NB4 (cell line): ENCODE measurements at regions not wholly inside any gene's neighbourhood (a gene's known extent, or its start where the extent isn't known, plus 50 kb on each side); places are given as distances from the start of the nearest gene placed in this dataset.

Source experiments
- POLR2A ChIP-seq: IDR thresholded peaks from 2 replicates; pipeline ENCODE4 v1.6.1; 2011; ENCODE audit warnings: mild to moderate bottlenecking; ENCODE audit not compliant: insufficient read length; ENCODE audit errors: extremely low read depth
- TF ChIP-seq, protein P1 (sequence below): IDR thresholded peaks from one replicate; pipeline ENCODE4 v1.5.1; 2012; ENCODE audit warnings: low read depth, low read length

DNA sequence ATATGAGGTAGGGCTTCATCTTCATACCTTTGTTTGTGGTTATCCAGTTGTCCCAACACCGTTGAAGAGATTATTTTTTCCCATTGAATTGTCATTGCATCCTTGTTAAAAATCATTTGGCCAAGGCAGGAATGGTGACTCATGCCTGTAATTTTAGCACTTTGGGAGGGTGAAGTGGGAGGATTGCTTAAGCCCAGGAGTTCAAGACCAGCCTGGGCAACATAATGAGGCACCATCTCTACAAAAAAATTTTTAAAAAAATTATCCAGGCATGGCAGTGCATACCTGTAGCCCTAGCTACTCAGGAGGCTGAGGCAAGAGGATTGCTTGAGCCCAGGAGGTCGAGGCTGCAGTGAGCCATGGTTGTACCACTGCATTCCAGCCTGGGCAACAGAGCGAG, 223.9 kb downstream of the TANC2 start:
- TF ChIP-seq, protein P1, sequence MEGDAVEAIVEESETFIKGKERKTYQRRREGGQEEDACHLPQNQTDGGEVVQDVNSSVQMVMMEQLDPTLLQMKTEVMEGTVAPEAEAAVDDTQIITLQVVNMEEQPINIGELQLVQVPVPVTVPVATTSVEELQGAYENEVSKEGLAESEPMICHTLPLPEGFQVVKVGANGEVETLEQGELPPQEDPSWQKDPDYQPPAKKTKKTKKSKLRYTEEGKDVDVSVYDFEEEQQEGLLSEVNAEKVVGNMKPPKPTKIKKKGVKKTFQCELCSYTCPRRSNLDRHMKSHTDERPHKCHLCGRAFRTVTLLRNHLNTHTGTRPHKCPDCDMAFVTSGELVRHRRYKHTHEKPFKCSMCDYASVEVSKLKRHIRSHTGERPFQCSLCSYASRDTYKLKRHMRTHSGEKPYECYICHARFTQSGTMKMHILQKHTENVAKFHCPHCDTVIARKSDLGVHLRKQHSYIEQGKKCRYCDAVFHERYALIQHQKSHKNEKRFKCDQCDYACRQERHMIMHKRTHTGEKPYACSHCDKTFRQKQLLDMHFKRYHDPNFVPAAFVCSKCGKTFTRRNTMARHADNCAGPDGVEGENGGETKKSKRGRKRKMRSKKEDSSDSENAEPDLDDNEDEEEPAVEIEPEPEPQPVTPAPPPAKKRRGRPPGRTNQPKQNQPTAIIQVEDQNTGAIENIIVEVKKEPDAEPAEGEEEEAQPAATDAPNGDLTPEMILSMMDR, result no peak
- no peak for TF ChIP-seq POLR2A
